HEK293 (cell line): ENCODE measurements at regions not wholly inside any gene's neighbourhood (a gene's known extent, or its start where the extent isn't known, plus 50 kb on each side); places are given as distances from the start of the nearest gene placed in this dataset.
A peak's percentile ranks its signal among the peaks of the same experiment; 100 is the strongest.

Experiments used
- CTCF ChIA-PET: fragments of 350-600 bp; formaldehyde crosslinking; extraction: SDS; loops from one replicate; lab custom pipeline; 2021; ENCODE audit warnings: antibody characterized with exemption; lab: Yijun Ruan, JAX
- POLR2A ChIA-PET: fragments of 300-600 bp; formaldehyde crosslinking; extraction: SDS; loops from one replicate; lab custom pipeline; 2020; ENCODE audit warnings: antibody characterized with exemption, inconsistent platforms; lab: Yijun Ruan, JAX
- H3K27ac ChIP-seq: fragments of 200-500 bp; sonication (Bioruptor generic); 2 replicates; pipeline ENCODE4 v1.5.1; 2014; ENCODE audit warnings: low read depth, low read length, control low read depth, inconsistent platforms; ENCODE audit errors: extremely low read depth
- H3K36me3 ChIP-seq, 2 experiments: fragments of 200-500 bp in 1 of 2; sonication (Bioruptor generic) in 1 of 2; 1 replicate in 1 of 2; 2 replicates in 1 of 2; pipeline ENCODE4 v1.5.1; 2014 to 2017; ENCODE audit warnings: inconsistent platforms in 2 of 2, low read length in 2 of 2; ENCODE audit not compliant: control insufficient read depth in 2 of 2, insufficient read depth in 1 of 2
- H3K4me1 ChIP-seq: fragments of 200-500 bp; sonication (Bioruptor generic); 2 replicates; pipeline ENCODE4 v1.5.1; 2014; ENCODE audit warnings: mild to moderate bottlenecking, low read length, inconsistent platforms; ENCODE audit not compliant: control insufficient read depth, insufficient read depth
- H3K4me3 ChIP-seq: 2 replicates; pipeline ENCODE4 v1.5.1; 2011; ENCODE audit warnings: low read depth, mild to moderate bottlenecking, control low read depth, low read length, moderate library complexity
- H3K9me3 ChIP-seq: fragments of 200-500 bp; sonication (Bioruptor generic); 2 replicates; pipeline ENCODE4 v1.5.1; 2014; ENCODE audit warnings: low read depth, low read length, inconsistent platforms; ENCODE audit not compliant: control insufficient read depth, insufficient read depth
- KLF8 ChIP-seq: fragments of 450-650 bp; formaldehyde crosslinking; IDR thresholded peaks from 2 replicates; pipeline ENCODE4 v1.5.1; 2016; ENCODE audit warnings: missing biosample characterization, missing genetic modification characterization
- MEIS1 ChIP-seq: sonication (generic); formaldehyde crosslinking; IDR thresholded peaks from 2 replicates; pipeline ENCODE4 v1.8.1; 2022; ENCODE audit warnings: missing genetic modification reagents, mild to moderate bottlenecking, borderline replicate concordance
- YY2 ChIP-seq: fragments of 450-650 bp; formaldehyde crosslinking; IDR thresholded peaks from 2 replicates; pipeline ENCODE4 v1.5.1; 2016; ENCODE audit warnings: missing biosample characterization, missing genetic modification characterization
- ZBTB8A ChIP-seq: fragments of 450-650 bp; formaldehyde crosslinking; IDR thresholded peaks from 2 replicates; pipeline ENCODE4 v1.5.1; 2016; ENCODE audit warnings: missing biosample characterization, missing genetic modification characterization
- ZEB2 ChIP-seq: fragments of 450-650 bp; formaldehyde crosslinking; IDR thresholded peaks from 2 replicates; pipeline ENCODE4 v1.5.1; 2016; ENCODE audit warnings: missing biosample characterization, missing genetic modification characterization
- ZNF114 ChIP-seq: fragments of 450-650 bp; formaldehyde crosslinking; IDR thresholded peaks from 2 replicates; pipeline ENCODE4 v1.5.0; 2017; ENCODE audit warnings: missing biosample characterization, missing genetic modification characterization
- ZNF214 ChIP-seq: fragments of 450-650 bp; formaldehyde crosslinking; IDR thresholded peaks from 2 replicates; pipeline ENCODE4 v1.5.1; 2017; ENCODE audit warnings: missing biosample characterization, mild to moderate bottlenecking, missing genetic modification characterization, borderline replicate concordance
- ZNF223 ChIP-seq: fragments of 450-650 bp; formaldehyde crosslinking; IDR thresholded peaks from 2 replicates; pipeline ENCODE4 v1.5.1; 2016; ENCODE audit warnings: missing biosample characterization, missing genetic modification characterization
- ZNF239 ChIP-seq: fragments of 450-650 bp; formaldehyde crosslinking; IDR thresholded peaks from 2 replicates; pipeline ENCODE4 v1.5.1; 2016; ENCODE audit warnings: missing biosample characterization, missing genetic modification characterization
- TF ChIP-seq, protein P1 (sequence below): fragments of 450-650 bp; formaldehyde crosslinking; IDR thresholded peaks from 2 replicates; pipeline ENCODE4 v1.5.1; 2016; ENCODE audit warnings: missing biosample characterization, missing genetic modification characterization
- TF ChIP-seq, protein P2 (sequence below): fragments of 450-650 bp; formaldehyde crosslinking; IDR thresholded peaks from 2 replicates; pipeline ENCODE4 v1.5.1; 2017; ENCODE audit warnings: missing biosample characterization, missing genetic modification characterization
- TF ChIP-seq, protein P3 (sequence below): fragments of 450-650 bp; formaldehyde crosslinking; IDR thresholded peaks from 2 replicates; pipeline ENCODE4 v1.5.1; 2017; ENCODE audit warnings: missing biosample characterization, missing genetic modification characterization
- TF ChIP-seq, protein P4 (sequence below): fragments of 450-650 bp; formaldehyde crosslinking; IDR thresholded peaks from 2 replicates; pipeline ENCODE4 v1.5.1; 2016; ENCODE audit warnings: missing biosample characterization, missing genetic modification characterization
- TF ChIP-seq, protein P5 (sequence below): fragments of 450-650 bp; IDR thresholded peaks from 2 replicates; pipeline ENCODE4 v1.5.1; 2018; ENCODE audit warnings: missing biosample characterization, mild to moderate bottlenecking, missing genetic modification characterization

DNA sequence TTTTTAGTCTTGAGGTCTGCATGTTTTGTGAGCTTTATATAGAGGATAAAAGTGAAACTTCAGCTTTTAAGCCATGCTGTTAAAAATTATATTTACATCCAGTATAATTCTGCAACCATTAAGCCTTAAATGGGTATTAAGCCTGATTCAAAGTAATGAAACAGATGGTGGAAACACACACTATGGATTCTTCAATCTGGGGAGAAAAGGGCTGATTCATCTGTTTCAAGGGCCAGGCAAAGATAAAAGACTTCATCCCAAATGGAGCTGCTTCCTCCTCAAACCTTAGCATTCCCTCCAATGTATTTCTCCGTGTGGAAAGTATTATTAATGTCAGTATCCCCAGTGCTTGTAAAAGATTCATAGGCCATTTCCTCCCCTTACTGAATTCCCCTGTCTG is 367.4 kb upstream of the ZFHX3 start (continued):
- TF ChIP-seq, protein P1, sequence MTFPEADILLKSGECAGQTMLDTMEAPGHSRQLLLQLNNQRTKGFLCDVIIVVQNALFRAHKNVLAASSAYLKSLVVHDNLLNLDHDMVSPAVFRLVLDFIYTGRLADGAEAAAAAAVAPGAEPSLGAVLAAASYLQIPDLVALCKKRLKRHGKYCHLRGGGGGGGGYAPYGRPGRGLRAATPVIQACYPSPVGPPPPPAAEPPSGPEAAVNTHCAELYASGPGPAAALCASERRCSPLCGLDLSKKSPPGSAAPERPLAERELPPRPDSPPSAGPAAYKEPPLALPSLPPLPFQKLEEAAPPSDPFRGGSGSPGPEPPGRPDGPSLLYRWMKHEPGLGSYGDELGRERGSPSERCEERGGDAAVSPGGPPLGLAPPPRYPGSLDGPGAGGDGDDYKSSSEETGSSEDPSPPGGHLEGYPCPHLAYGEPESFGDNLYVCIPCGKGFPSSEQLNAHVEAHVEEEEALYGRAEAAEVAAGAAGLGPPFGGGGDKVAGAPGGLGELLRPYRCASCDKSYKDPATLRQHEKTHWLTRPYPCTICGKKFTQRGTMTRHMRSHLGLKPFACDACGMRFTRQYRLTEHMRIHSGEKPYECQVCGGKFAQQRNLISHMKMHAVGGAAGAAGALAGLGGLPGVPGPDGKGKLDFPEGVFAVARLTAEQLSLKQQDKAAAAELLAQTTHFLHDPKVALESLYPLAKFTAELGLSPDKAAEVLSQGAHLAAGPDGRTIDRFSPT (tag by site-specific recombination) = no peak
- TF ChIP-seq ZEB2 (tag by site-specific recombination) = no peak

DNA sequence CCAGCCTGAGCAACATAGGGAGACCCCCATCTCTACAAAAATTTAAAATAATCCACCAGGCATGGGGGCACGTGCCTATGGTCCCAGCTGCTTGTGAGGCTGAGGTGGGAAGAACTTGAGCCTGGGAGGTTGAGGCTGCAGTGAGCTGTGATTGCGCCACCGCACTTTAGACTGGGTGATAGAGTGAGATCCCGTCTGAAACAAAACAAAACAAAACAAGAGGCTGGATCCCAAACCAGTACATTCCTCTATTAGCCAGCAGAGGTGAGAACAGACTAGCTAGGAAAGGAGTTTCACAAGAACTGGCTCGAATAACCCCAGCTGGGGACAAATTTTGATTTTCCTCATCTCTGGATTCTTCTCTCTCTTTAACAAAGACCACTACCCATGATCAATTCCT is 366.7 kb upstream of the ZFHX3 start:
- no peaks in the 10 kb centered on the region for H3K9me3 ChIP-seq
- no peaks in the 10 kb centered on the region for H3K36me3 ChIP-seq
- H3K4me1 ChIP-seq = no peaks in the 10 kb centered on the region
- no peak overlapping the region for H3K4me3 ChIP-seq
- no peak for TF ChIP-seq ZNF223
- TF ChIP-seq, protein P2, sequence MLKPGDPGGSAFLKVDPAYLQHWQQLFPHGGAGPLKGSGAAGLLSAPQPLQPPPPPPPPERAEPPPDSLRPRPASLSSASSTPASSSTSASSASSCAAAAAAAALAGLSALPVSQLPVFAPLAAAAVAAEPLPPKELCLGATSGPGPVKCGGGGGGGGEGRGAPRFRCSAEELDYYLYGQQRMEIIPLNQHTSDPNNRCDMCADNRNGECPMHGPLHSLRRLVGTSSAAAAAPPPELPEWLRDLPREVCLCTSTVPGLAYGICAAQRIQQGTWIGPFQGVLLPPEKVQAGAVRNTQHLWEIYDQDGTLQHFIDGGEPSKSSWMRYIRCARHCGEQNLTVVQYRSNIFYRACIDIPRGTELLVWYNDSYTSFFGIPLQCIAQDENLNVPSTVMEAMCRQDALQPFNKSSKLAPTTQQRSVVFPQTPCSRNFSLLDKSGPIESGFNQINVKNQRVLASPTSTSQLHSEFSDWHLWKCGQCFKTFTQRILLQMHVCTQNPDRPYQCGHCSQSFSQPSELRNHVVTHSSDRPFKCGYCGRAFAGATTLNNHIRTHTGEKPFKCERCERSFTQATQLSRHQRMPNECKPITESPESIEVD (tag by site-specific recombination) = no peak
- TF ChIP-seq, protein P3, sequence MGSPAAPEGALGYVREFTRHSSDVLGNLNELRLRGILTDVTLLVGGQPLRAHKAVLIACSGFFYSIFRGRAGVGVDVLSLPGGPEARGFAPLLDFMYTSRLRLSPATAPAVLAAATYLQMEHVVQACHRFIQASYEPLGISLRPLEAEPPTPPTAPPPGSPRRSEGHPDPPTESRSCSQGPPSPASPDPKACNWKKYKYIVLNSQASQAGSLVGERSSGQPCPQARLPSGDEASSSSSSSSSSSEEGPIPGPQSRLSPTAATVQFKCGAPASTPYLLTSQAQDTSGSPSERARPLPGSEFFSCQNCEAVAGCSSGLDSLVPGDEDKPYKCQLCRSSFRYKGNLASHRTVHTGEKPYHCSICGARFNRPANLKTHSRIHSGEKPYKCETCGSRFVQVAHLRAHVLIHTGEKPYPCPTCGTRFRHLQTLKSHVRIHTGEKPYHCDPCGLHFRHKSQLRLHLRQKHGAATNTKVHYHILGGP (tag by site-specific recombination) = no peak
- H3K27ac ChIP-seq = no peak overlapping the region
- POLR2A ChIA-PET = no interaction called here
- CTCF ChIA-PET = no interaction called here

DNA sequence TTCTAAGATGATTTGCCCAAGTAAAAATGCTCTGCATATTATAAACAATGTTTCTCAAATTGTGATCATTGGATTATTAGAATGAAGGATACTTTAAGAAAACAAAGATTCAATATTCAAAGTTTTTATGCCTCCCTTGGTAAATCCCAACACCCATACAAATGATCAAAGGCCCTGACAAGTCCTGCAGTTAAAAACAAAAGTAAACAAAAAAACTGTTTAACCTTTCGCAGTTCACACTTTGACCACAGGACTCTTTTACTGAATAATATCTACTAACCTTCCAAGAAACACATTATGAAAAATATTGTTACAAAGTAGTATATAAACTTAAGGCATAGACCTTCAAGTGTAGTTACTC is 365.9 kb upstream of the ZFHX3 start:
- TF ChIP-seq KLF8 (tag by site-specific recombination) = no peak
- TF ChIP-seq ZNF214 (tag by site-specific recombination) = no peak
- TF ChIP-seq MEIS1 (CRISPR knock-in tag) = no peak
- TF ChIP-seq ZBTB8A (tag by site-specific recombination) = no peak
- TF ChIP-seq, protein P4, sequence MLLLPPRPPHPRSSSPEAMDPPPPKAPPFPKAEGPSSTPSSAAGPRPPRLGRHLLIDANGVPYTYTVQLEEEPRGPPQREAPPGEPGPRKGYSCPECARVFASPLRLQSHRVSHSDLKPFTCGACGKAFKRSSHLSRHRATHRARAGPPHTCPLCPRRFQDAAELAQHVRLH = no peak
- no peak for TF ChIP-seq YY2 (tag by site-specific recombination)
- TF ChIP-seq ZNF239 (tag by site-specific recombination) = peak; percentile 69; the same call in 1 of the 2 replicates
- TF ChIP-seq, protein P5, sequence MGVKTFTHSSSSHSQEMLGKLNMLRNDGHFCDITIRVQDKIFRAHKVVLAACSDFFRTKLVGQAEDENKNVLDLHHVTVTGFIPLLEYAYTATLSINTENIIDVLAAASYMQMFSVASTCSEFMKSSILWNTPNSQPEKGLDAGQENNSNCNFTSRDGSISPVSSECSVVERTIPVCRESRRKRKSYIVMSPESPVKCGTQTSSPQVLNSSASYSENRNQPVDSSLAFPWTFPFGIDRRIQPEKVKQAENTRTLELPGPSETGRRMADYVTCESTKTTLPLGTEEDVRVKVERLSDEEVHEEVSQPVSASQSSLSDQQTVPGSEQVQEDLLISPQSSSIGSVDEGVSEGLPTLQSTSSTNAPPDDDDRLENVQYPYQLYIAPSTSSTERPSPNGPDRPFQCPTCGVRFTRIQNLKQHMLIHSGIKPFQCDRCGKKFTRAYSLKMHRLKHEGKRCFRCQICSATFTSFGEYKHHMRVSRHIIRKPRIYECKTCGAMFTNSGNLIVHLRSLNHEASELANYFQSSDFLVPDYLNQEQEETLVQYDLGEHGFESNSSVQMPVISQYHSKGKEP (tag by site-specific recombination) = no peak
- TF ChIP-seq ZNF114 = no peak
- Histone ChIP-seq H3K4me3 (no peak overlapping the region), H3K36me3 (no peaks in the 10 kb centered on the region), H3K9me3 (no peaks in the 10 kb centered on the region), H3K27ac (no peak overlapping the region), H3K4me1 (no peaks in the 10 kb centered on the region)
- CTCF ChIA-PET = no interaction called here
- POLR2A ChIA-PET = no interaction called here
